Breast epithelium (tissue), 4 donors: ENCODE measurements at regions not wholly inside any gene's neighbourhood (a gene's known extent, or its start where the extent isn't known, plus 50 kb on each side); places are given as distances from the start of the nearest gene placed in this dataset.

Source experiments
- DNase-seq, 2 donors: peaks; one replicate each; pipeline ENCODE4 v3.0.0-alpha.2; 2019; ENCODE audit warnings: low spot score in 2 of 2
- H3K27ac ChIP-seq, 2 donors: fragments of 200-600 bp; sonication (generic) in 1 of 2; one replicate each; pipeline ENCODE4 v1.5.1; 2016 to 2019; ENCODE audit warnings: mild to moderate bottlenecking in 1 of 2
- H3K27me3 ChIP-seq, 2 donors: fragments of 200-600 bp; sonication (generic) in 1 of 2; one replicate each; pipeline versions ENCODE4 v1.5.1 to v1.6.0; 2017 to 2019; ENCODE audit warnings: control low read depth in 1 of 2, mild to moderate bottlenecking in 1 of 2
- H3K36me3 ChIP-seq: fragments of 200-600 bp; one replicate; pipeline ENCODE4 v1.5.1; 2019
- H3K4me1 ChIP-seq, 2 donors: fragments of 200-600 bp; sonication (generic); one replicate each; pipeline ENCODE4 v1.5.1; 2016 to 2019; ENCODE audit warnings: control low read depth in 1 of 2
- H3K4me3 ChIP-seq, 3 donors: fragments of 200-600 bp; sonication (generic); 1 replicate in 2 of 3; 2 replicates in 1 of 3; pipeline ENCODE4 v1.5.1; 2016 to 2019; ENCODE audit warnings: mild to moderate bottlenecking in 3 of 3, moderate library complexity in 2 of 3
- H3K9me3 ChIP-seq, 2 donors: fragments of 200-600 bp; sonication (generic) in 1 of 2; one replicate each; pipeline ENCODE4 v1.5.1; 2016 to 2019; ENCODE audit warnings: control low read depth in 1 of 2
- POLR2A ChIP-seq: fragments of 450-650 bp; IDR thresholded peaks from one replicate; pipeline ENCODE4 v1.6.1; 2016; ENCODE audit warnings: antibody characterized with exemption, mild to moderate bottlenecking, moderate library complexity
- POLR2AphosphoS5 ChIP-seq, 3 donors: sonication (generic); formaldehyde crosslinking; IDR thresholded peaks; one replicate each; pipeline ENCODE4 v1.6.1; 2017; ENCODE audit warnings: antibody characterized with exemption in 3 of 3
- intact Hi-C: fragments of 100-400 bp; cut with DNase I; formaldehyde crosslinking; loops from one replicate; pipeline ENCODE4 v1.15.1; 2023; ENCODE audit warnings: low total_unique reads
- TF ChIP-seq, protein P1 (sequence below), 3 donors: fragments of 450-650 bp; IDR thresholded peaks; one replicate each; pipeline ENCODE4 v1.5.1; 2016 to 2017; ENCODE audit warnings: antibody characterized with exemption in 3 of 3, mild to moderate bottlenecking in 3 of 3, moderate library complexity in 3 of 3

DNA sequence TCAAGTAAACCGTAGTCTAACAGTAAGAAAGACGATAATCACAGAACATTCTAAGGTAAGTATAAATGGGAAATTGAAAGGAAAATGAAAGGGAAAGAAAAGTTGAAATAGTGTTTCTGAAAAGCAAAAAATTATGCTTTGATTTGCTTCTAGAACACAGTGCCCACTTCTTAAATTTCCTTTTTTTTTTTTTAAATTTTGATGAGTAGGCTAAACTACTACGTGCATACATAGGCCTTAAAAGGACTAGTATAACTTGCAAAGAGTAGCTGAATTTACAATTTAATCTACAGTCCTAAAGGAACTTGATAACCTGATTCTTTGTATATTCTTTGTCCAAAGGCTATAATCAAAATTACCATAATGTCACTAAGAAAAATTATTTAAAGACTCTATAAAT is 325.3 kb downstream of the PAX3 start:
- H3K4me1 ChIP-seq = no peaks in the 10 kb centered on the region
- intact Hi-C loops = no loop called here
- H3K27me3 ChIP-seq = no peaks in the 10 kb centered on the region
- H3K36me3 ChIP-seq = no peaks in the 10 kb centered on the region
- no peak overlapping the region for H3K27ac ChIP-seq
- TF ChIP-seq POLR2A (no peak), POLR2AphosphoS5 (IDR thresholded peaks at IDR 0.05) (no peak)
- TF ChIP-seq, protein P1, sequence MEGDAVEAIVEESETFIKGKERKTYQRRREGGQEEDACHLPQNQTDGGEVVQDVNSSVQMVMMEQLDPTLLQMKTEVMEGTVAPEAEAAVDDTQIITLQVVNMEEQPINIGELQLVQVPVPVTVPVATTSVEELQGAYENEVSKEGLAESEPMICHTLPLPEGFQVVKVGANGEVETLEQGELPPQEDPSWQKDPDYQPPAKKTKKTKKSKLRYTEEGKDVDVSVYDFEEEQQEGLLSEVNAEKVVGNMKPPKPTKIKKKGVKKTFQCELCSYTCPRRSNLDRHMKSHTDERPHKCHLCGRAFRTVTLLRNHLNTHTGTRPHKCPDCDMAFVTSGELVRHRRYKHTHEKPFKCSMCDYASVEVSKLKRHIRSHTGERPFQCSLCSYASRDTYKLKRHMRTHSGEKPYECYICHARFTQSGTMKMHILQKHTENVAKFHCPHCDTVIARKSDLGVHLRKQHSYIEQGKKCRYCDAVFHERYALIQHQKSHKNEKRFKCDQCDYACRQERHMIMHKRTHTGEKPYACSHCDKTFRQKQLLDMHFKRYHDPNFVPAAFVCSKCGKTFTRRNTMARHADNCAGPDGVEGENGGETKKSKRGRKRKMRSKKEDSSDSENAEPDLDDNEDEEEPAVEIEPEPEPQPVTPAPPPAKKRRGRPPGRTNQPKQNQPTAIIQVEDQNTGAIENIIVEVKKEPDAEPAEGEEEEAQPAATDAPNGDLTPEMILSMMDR (IDR thresholded peaks at IDR 0.05) = no peak
- no peak overlapping the region for H3K4me3 ChIP-seq
- no peak for DNase-seq
- H3K9me3 ChIP-seq = no peaks in the 10 kb centered on the region

DNA sequence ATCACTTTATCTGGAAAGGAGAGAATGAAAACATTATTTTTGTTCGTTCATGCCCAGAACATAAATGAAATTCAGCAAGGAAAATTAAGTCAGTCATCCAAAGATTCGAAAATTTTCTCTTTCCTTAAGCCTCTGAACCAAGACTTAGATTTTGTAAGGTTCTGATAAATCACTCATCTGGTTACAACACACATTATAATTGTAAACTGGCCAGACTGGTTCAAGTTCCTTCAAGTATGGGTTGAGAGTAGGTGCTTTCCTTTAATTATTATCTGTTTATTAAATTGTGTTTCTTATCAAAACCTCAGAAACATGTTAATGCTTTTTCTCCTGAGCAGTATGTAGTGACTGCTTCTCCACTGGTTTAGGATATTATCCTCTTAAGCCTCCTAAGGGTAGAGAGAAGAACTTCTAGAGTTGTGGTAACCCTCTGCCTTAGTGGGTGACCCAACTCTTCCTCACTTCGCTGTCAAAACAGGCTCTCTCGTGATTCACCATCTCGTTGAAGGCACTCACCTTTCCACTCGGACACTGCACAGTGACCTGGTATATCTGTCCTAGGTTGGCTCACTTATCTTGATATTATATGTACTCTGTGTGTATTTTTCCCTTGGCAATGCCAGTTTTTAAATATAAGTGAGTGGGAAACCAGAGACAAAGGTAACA is 325.9 kb downstream of the PAX3 start:
- TF ChIP-seq, protein P1 (IDR thresholded peaks at IDR 0.05) = no peak
- intact Hi-C loops = no loop called here
- H3K9me3 ChIP-seq = no peaks in the 10 kb centered on the region

DNA sequence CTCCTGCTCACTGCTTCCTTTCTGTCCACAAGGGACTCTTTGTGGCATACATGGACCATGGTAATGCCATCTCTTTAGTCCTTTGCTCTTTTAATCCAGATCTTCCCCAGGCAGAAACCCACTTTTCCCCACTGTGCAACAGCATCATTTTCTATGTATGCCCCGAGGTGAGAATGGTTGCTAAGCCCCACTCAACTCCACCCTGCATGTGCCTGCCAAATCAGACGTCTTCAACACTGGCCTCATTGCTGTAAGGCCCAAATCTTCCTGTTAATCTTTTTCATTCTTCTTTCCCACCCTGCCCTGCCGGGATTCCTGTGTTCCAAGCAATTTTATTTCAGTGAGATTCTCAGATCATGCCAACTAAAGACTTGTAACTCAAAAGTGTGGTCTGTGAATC is 328.4 kb downstream of the PAX3 start:
- no peak for TF ChIP-seq POLR2AphosphoS5 (IDR thresholded peaks at IDR 0.05)
- no peak for TF ChIP-seq POLR2A
- TF ChIP-seq, protein P1 (IDR thresholded peaks at IDR 0.05) = no peak
- Histone ChIP-seq H3K9me3 (no peaks in the 10 kb centered on the region), H3K4me1 (no peaks in the 10 kb centered on the region), H3K27me3 (no peaks in the 10 kb centered on the region), H3K4me3 (no peak overlapping the region), H3K36me3 (no peaks in the 10 kb centered on the region), H3K27ac (no peak overlapping the region)
- no peak for DNase-seq
- intact Hi-C loops = no loop called here

More for the DNA sequence above, 325.9 kb downstream of the PAX3 start:
- Histone ChIP-seq H3K4me1 (no peaks in the 10 kb centered on the region), H3K27me3 (no peaks in the 10 kb centered on the region), H3K36me3 (no peaks in the 10 kb centered on the region), H3K4me3 (no peak overlapping the region), H3K27ac (no peak overlapping the region)
- DNase-seq = no peak

DNA sequence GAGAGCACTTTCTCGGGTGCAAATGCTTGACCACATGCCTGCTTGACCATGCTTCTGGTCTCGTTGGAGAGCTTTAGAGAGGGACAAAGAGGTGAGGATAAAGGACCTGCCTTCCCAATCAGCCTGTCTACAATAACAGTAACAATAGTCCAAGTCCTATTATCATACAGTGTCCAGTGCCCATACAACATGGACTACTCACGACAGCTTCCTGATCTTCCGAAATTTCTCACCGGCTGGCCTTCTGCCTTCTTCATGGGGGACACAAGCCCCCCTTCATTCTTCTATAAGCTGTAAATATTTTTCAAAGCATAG is 329.0 kb downstream of the PAX3 start:
- no peaks in the 10 kb centered on the region for H3K9me3 ChIP-seq
- no peak overlapping the region for H3K4me3 ChIP-seq
- TF ChIP-seq, protein P1 (IDR thresholded peaks at IDR 0.05) = no peak
- TF ChIP-seq POLR2A (no peak), POLR2AphosphoS5 (IDR thresholded peaks at IDR 0.05) (no peak)
- no peaks in the 10 kb centered on the region for H3K36me3 ChIP-seq
- no peaks in the 10 kb centered on the region for H3K27me3 ChIP-seq
- intact Hi-C loops = no loop called here
- no peaks in the 10 kb centered on the region for H3K4me1 ChIP-seq
- no peak overlapping the region for H3K27ac ChIP-seq
- no peak for DNase-seq

DNA sequence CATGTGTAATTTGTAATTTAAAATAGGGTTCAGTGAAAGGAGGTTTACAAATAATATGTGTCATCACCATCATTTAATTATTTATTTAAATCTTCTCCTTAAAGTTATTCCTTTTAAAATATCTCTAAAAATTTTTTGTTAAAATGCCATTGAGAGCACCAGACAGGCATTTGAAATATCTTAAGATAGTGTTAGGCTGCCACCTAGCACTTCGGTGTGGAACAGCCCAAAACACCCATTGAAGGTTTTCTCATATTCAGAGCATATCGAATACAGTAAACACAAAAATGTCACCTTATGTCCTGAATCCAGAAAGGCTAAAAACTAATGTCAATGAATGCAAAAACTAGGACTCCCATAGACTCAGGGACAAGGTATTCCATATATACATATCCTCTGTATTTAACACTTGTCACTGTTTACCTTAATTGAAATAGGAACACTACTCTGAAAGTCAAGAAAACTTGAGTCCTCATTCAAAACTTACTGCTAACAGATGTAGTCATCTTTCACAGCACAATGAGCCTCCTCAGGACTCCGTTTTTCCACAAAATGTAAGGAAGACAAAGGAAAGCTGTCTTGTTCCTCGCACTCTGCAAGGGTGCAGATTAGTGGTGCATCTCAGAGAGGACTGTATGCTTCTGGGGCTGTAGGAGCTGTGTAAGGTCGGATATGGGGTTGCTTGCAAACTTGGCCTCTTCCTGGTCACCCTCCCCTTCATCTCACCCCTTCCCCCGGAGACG is 329.5 kb downstream of the PAX3 start:
- H3K4me1 ChIP-seq = no peaks in the 10 kb centered on the region
- no peak for DNase-seq
- intact Hi-C loops = no loop called here
- no peaks in the 10 kb centered on the region for H3K36me3 ChIP-seq
- TF ChIP-seq, protein P1 (IDR thresholded peaks at IDR 0.05) = peak in 2 of 3 donors; percentile 29 to 62
- TF ChIP-seq POLR2A = no peak
- H3K27me3 ChIP-seq = no peaks in the 10 kb centered on the region
- H3K4me3 ChIP-seq = no peak overlapping the region
- H3K9me3 ChIP-seq = no peaks in the 10 kb centered on the region
- no peak overlapping the region for H3K27ac ChIP-seq
